C1 segment of cervical spinal cord (tissue), 14 donors: ENCODE measurements at regions not wholly inside any gene's neighbourhood (a gene's known extent, or its start where the extent isn't known, plus 50 kb on each side); places are given as distances from the start of the nearest gene placed in this dataset.

Source experiments
- DNase-seq, 14 donors: peaks; one replicate each; lab custom pipeline; 2025; lab: John Stamatoyannopoulos, UW

DNA sequence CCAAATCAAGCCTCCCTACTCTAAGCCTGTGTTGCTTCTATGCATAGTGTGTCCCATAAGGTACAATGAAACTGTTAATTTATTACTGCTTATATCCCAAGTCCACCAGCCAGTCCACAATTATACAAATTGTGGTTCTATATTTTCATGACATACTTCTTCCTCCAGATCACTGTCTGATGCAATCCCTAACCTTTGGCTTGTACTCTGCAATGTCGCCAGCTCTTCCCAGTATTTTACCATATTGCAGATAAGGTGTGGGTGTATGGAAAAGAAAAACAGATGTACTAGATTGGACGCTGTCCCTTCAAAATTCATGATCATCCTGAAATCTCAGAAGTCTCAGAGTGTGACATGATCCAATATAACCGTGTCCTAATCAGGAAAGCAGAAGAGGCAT lies 286.2 kb downstream of the GASK1B start:
- no peak for DNase-seq

DNA sequence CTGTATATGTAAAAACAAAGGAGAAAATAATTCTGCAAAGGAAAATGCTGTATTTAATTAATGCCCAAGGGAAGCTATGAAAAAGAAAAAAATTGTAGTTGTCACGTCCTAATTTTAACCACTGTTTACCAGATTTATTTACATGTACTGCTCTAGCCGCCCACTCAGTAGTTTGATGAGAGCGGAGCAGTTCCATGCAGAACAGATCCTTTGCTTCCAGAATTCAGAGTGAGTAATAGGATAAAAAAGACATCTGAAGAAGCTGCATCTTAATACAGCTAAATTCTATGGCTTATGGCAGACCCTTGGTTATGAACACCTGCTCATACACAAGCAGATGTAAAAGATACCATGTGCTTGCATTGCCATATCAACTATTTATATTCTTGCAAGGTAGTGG lies 287.0 kb downstream of the GASK1B start:
- no peak for DNase-seq

GRCh38 chr4:157882901-157883300 lies 289.9 kb downstream of the GASK1B start:
- no peak for DNase-seq

DNA sequence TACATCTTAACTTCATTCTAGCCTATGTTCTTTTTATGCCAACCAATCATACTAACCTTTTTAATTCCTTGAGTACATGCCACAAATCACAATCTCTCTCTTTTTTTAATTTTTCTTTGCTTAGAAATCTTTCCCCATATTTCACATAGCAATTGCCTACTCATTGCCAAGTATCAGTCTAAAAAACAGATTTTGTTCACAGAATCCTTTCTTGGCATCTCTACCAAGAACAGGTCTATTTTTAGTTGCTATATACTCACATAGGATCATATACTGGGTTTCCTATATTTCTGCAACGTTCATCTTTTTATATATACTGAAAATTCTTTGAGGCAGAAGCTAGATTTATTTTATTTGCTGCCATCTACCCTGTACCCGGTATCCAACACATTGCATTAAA lies 292.1 kb downstream of the GASK1B start:
- no peak for DNase-seq

GRCh38 chr4:157854819-157855218 lies 318.0 kb downstream of the GASK1B start:
- DNase-seq: no peak

- no peak for DNase-seq
Measured at GRCh38 chr4:157840648-157841047, 332.2 kb downstream of the GASK1B start.

GRCh38 chr4:157840034-157840433 lies 332.8 kb downstream of the GASK1B start:
- no peak for DNase-seq

DNA sequence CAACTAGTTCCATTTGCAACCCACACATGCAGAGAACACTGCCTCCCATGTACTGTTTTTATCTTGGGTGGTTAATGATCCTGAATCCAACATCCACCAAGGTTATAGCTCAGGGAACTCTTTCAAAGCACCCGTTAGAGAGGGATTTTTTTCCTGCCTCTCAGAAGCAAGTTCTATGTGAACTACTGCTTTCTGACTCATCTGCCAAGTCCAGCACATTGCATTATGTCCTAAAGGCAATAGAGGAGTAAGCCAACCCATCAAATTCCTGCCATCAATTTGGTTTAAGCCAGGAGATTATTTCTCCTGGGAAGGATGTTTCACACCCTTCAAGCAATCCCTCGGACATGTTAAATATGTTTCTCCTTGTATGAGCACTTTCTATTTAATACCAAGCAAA lies 334.5 kb downstream of the GASK1B start:
- no peak for DNase-seq

GRCh38 chr4:157837071-157837703 lies 335.6 kb downstream of the GASK1B start:
- no peak for DNase-seq

- DNase-seq: no peak
Measured at GRCh38 chr4:157832596-157832995, 340.2 kb downstream of the GASK1B start.

- no peak for DNase-seq
Measured at GRCh38 chr4:157824021-157824420, 348.8 kb downstream of the GASK1B start.

DNA sequence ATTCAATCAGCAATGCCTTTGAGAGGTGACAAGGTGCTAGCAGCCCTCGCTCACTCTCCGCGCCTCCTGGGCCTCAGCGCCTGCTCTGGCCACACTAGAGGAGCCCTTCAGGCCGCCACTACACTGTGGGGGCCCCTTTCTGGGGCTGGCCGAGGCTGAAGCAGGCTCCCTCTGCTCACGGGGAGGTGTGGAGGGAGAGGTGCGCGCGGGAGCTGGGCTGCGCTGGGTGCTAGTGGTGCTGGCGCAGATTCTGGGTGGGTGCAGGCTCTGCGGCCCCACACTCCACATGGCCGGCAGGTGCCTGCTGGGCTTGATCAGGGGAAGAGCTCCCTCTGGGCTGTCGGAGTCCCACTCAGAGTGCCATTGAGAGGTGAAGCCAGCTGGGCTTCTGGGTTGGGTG lies 351.0 kb downstream of the GASK1B start:
- no peak for DNase-seq

- DNase-seq: no peak
Measured at GRCh38 chr4:157819693-157820464, 352.9 kb downstream of the GASK1B start.

DNA sequence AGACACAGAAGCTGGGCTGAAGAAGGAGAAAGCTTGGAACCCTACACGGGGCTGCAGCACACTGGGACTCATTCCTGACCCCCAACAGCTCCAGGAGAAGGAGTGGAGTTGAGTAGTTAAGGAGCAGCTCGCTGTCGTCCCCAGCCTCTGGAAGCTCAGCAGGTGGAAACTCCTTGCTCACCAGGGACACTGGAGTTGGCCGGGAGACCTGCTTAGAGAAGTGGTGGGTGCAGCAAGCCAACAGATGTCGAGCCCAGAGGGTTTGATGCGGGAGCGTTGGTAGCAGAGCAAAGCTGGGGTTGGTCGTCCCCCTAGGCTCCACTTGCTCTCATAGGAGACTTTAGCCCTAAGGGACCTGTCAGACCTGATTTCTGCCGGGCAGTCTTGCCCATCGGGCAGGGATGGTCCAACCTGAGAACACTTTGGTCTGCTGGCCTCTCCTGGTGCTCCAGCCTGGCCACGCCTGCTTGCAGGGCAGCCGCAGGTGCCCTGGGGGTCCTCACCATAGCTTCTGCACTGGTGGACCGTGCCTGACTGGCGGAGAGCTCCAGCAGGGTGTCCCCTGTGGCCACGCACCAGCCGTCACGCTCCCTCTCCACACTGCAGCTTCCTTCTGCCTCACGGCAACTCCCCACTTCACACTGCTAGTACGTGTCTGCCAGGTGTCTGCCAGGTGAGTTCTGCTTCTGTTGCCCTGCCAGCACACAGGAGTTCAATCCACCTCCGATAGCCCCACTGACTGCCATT lies 353.7 kb downstream of the GASK1B start:
- no peak for DNase-seq

GRCh38 chr4:157810137-157810774 lies 362.6 kb downstream of the GASK1B start:
- no peak for DNase-seq

DNA sequence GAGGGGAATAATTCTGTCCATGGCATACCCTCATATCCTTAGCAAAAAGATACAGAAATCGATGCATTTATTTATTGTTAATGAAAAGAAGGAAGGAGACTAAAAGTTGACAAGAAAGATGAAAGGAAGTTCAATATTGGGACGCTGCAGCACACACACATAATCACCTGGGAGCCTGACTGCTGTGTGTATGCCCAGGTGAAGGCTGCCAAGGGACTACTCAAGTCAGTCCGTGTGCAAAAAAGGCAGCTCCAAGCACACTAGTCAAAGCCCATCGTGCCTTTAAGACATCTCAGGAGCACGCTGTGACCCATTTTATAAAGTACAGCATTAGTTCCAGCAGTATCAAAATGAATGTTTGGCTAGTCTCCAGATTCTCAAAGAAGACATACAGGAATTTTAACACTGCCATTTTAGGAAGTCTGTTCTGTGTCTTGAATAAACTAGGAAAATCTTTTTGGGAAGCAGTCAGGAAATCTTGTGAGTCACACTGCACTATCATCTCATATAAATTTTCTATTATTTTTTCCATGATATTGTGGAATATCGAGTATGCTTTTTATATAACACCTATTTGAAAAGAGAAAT lies 363.9 kb downstream of the GASK1B start:
- DNase-seq: no peak

DNA sequence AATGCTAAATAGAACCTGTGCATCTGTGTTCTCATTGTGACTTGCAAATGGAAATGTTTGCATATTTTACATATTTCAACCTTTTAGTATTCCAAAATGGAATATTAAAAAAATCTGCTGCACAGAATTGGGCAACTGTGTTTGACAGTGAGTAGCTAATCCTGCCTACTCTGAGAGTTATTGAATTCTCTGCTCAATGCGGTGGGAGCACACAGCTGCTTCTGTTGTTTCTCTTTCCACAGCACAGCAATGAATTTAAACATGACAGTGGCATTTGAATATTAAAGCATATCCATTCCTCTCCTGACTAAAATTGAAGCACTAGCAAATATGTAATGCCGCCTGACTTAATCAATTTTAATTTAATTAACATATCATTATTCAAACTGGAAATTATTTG lies 366.6 kb downstream of the GASK1B start:
- no peak for DNase-seq

- DNase-seq: no peak
Measured at GRCh38 chr4:157804986-157805385, 367.8 kb downstream of the GASK1B start.

DNA sequence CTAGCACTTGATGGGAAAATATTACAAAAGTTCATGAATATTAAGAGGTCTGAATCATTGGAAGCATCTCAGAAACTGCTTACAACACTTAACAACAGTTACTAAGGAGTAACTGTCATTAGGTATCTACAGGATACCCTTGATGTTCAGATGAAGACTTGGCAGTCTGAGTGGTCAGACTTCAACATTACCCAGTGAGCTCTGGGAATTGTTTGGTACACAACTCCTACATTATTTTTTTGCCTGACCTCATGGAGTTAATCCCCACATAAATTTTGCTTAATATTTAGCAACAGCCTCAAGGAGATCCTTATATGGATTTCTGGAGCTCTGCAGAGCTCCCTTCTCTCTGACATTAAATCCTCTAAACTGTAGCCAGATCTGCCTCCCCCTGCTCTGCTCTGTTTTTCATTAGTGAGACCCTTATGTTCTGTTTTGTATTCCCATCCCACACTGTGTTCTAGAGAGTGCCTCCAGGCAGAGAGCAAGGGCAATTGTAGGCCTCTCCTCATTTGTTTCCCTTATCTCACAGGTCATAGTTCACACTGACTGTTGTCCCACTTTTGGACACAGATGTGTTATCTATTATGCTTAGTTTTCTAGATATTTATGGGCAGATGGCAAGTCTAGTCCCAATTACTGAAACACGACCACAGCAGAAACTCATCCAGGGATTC lies 368.8 kb downstream of the GASK1B start:
- DNase-seq: no peak

DNA sequence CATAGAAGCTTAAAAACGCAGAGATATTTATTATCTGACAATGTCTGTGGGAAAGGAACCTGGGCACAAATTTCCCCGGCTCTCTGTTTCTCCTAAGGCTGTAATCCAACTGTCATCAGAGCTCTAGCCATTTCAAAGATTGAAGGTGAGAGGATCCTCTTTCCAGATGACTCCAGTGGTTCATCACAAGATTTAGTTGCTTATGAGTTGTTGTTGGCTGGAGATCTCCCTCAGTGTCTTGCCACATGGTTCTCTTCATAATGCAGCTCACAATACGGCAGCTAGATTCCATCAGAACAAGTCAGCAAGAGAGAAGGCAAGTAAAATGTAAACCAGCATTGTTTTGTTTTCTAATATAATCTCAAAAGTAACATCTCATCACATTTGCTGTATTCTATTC lies 369.4 kb downstream of the GASK1B start:
- no peak for DNase-seq

DNA sequence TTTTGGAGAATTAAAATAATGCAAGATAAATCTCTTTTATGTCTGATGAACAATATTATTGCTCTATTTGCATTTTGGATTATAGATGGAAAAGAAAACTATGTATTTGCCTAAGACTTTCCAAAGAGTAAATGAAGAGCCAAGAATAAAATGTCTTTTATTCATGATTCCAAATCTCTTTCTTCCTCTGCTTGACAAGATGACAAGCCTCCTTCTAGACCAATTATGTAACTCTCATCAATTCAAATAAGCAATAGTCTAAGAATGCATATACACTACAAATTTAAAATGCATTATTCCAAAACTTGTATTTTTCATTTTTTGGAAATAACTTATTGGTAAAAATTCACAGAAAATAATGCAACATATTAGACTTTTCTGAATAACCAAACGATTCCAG lies 377.3 kb downstream of the GASK1B start:
- no peak for DNase-seq
